IPS-18c (cell line): ENCODE measurements at regions not wholly inside any gene's neighbourhood (a gene's known extent, or its start where the extent isn't known, plus 50 kb on each side); places are given as distances from the start of the nearest gene placed in this dataset.
"Not testable (repeated sequence)": the region's sequence is repeated elsewhere in the genome, so short reads cannot be mapped to it uniquely, and the experiment has no call there.

Experiments used
- H3K4me3 ChIP-seq: 2 replicates; pipeline ENCODE4 v1.7.0; 2013; ENCODE audit warnings: low read depth, mild to moderate bottlenecking, low read length, moderate library complexity; ENCODE audit not compliant: insufficient read depth
- H3K9me3 ChIP-seq: one replicate; pipeline ENCODE4 v1.6.1; 2013; ENCODE audit warnings: mild to moderate bottlenecking, low read length, moderate library complexity; ENCODE audit not compliant: control insufficient read depth, insufficient read depth

GRCh38 chr22:49457146-49457545, 370.5 kb downstream of the BRD1 start:
- H3K4me3 ChIP-seq, result no peak overlapping the region
- H3K9me3 ChIP-seq, result peaks cover 2% of the 10 kb centered on the region

GRCh38 chr22:49455595-49455994, 372.1 kb downstream of the BRD1 start:
- H3K9me3 ChIP-seq, result peaks cover 2% of the 10 kb centered on the region
- no peak overlapping the region for H3K4me3 ChIP-seq

GRCh38 chr22:49454726-49455125, 372.9 kb downstream of the BRD1 start:
- H3K9me3 ChIP-seq, result peaks cover 2% of the 10 kb centered on the region
- H3K4me3 ChIP-seq, result no peak overlapping the region

- Histone ChIP-seq H3K9me3 (peaks cover 2% of the 10 kb centered on the region), H3K4me3 (no peak overlapping the region)
Measured at GRCh38 chr22:49453771-49454170, 373.9 kb downstream of the BRD1 start.

GRCh38 chr22:49453019-49453418, 374.7 kb downstream of the BRD1 start:
- not testable (repeated sequence) for H3K4me3 ChIP-seq, H3K9me3 ChIP-seq

- Histone ChIP-seq H3K4me3 (no peak overlapping the region), H3K9me3 (peaks cover 2% of the 10 kb centered on the region)
Measured at GRCh38 chr22:49452362-49452946, 375.2 kb downstream of the BRD1 start.

- Histone ChIP-seq H3K9me3 (peaks cover 2% of the 10 kb centered on the region), H3K4me3 (no peak overlapping the region)
Measured at GRCh38 chr22:49451070-49451840, 376.4 kb downstream of the BRD1 start.

GRCh38 chr22:49450498-49450897, 377.2 kb downstream of the BRD1 start:
- peaks cover 2% of the 10 kb centered on the region for H3K9me3 ChIP-seq

GRCh38 chr22:49449811-49450446, 377.7 kb downstream of the BRD1 start:
- peaks cover 2% of the 10 kb centered on the region for H3K9me3 ChIP-seq
- H3K4me3 ChIP-seq, result peak overlapping the region; percentile 34; the same call in 1 of the 2 replicates

More at GRCh38 chr22:49450498-49450897, 377.2 kb downstream of the BRD1 start:
- H3K4me3 ChIP-seq, result no peak overlapping the region

GRCh38 chr22:49449377-49449776, 378.3 kb downstream of the BRD1 start:
- H3K9me3 ChIP-seq, result peaks cover 2% of the 10 kb centered on the region
- H3K4me3 ChIP-seq, result no peak overlapping the region

GRCh38 chr22:49448526-49448925, 379.1 kb downstream of the BRD1 start:
- H3K9me3 ChIP-seq, result peaks cover 2% of the 10 kb centered on the region

GRCh38 chr22:49447837-49448236, 379.8 kb downstream of the BRD1 start:
- peaks cover 2% of the 10 kb centered on the region for H3K9me3 ChIP-seq
- no peak overlapping the region for H3K4me3 ChIP-seq

More at GRCh38 chr22:49448526-49448925, 379.1 kb downstream of the BRD1 start:
- no peak overlapping the region for H3K4me3 ChIP-seq

GRCh38 chr22:49446759-49447710, 380.6 kb downstream of the BRD1 start:
- Histone ChIP-seq H3K9me3 (no peaks in the 10 kb centered on the region), H3K4me3 (no peak overlapping the region)

- Histone ChIP-seq H3K4me3 (no peak overlapping the region), H3K9me3 (no peaks in the 10 kb centered on the region)
Measured at GRCh38 chr22:49446145-49446758, 381.4 kb downstream of the BRD1 start.

- no peak overlapping the region for H3K4me3 ChIP-seq
- H3K9me3 ChIP-seq, result no peaks in the 10 kb centered on the region
Measured at GRCh38 chr22:49444781-49445180, 382.9 kb downstream of the BRD1 start.

GRCh38 chr22:49440931-49441330, 386.7 kb downstream of the BRD1 start:
- H3K9me3 ChIP-seq, result no peaks in the 10 kb centered on the region
- H3K4me3 ChIP-seq, result no peak overlapping the region

GRCh38 chr22:49439373-49439772, 388.3 kb downstream of the BRD1 start:
- Histone ChIP-seq H3K9me3 (no peaks in the 10 kb centered on the region), H3K4me3 (no peak overlapping the region)
